Activated CD4-positive, alpha-beta T cell treated with anti-CD3 and anti-CD28 coated beads, Interleukin-2, amount 50 U/mL, for 4 hours (primary cell): ENCODE measurements at regions not wholly inside any gene's neighbourhood (a gene's known extent, or its start where the extent isn't known, plus 50 kb on each side); places are given as distances from the start of the nearest gene placed in this dataset.
"Not testable (repeated sequence)": the region's sequence is repeated elsewhere in the genome, so short reads cannot be mapped to it uniquely, and the experiment has no call there.

Source experiments
- DNase-seq, 2 experiments: peaks; one replicate each; pipeline ENCODE4 v3.0.0-alpha.2; 2020

GRCh38 chr15:45970542-45970941 lies 335.7 kb downstream of the SQOR start:
- DNase-seq: no peak

GRCh38 chr15:45980366-45980765 lies 345.5 kb downstream of the SQOR start:
- no peak for DNase-seq

GRCh38 chr15:45981625-45982024 lies 346.8 kb downstream of the SQOR start:
- no peak for DNase-seq

DNA sequence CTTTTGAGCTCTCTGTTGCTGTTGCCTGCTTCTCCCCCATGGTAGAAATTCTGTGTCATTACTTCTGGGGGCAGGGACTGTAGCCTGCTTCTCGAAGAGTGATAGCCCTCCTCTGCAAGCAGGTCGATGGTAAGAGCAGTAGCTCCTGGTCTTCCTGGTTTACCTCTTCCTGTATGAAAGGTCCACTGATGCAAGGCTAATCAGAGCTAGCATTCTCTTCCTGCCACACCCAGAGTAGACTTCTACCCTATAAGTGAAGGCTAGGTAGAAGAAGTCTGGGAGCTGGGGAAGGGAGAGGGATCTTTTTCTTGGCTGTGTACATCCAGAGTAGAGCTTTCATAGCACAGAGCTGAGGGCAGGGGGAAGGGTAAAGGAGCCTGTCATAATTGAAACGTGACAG lies 357.0 kb downstream of the SQOR start:
- DNase-seq: no peak

DNA sequence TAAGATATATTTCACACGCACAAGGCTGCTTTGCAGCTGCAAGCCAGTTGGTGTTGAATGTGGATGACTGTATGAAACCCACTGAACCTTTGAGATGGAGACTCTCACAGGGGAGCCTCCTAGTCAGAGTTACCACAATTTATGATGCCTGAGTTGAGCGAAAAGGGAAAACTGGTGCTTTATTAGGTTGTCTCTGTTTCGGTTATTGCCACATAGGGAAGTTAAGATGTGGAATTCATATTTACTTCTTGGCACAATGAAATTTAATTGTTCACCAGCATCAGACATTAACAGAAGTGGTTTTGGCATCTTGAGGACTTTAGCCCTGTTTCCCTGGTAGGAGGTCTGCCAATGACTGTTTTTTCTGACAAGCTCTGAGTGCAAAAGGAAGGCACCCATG lies 358.2 kb downstream of the SQOR start:
- DNase-seq: no peak

GRCh38 chr15:45993508-45993907 lies 358.7 kb downstream of the SQOR start:
- no peak for DNase-seq

DNA sequence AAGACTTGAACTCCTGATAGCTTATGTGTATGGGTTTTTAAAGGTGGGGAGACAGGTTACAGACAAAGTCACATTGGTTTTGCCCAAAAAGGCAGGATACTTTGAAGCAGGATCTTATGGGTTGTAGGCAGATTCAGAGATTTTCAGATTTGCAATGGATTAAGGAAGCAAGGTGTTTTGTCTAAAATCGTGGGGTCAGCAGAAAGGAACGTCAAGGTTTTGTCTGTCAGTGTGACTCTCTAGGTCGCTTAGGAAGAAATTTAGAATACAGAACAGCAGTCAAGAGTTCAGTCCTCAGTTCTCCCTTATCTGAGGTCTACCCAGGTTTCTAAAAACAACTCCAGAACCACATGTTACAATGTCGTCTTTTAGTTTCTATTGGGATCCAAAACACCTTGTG lies 361.0 kb downstream of the SQOR start:
- no peak for DNase-seq

- DNase-seq: no peak
Measured at GRCh38 chr15:46014532-46014931, 379.7 kb downstream of the SQOR start.

DNA sequence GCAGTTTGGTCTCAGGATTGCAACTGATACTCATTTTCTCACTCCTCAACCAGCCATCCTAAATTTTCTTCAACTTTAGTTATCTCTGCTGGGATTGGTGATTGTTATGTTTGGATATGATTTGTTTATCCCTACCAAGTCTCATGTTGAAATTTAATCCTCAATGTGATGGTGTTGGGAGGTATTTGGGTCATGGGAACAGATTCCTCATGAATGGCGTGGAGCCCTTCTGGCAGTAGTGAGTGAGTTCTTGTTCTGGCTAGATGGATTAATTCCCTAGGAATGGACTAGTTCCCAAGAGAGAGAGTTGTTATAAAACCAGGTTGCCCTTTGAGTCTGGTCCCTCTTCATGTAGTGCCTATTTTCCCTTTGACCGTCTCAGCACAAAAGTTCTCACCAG lies 399.9 kb downstream of the SQOR start:
- DNase-seq: no peak

DNA sequence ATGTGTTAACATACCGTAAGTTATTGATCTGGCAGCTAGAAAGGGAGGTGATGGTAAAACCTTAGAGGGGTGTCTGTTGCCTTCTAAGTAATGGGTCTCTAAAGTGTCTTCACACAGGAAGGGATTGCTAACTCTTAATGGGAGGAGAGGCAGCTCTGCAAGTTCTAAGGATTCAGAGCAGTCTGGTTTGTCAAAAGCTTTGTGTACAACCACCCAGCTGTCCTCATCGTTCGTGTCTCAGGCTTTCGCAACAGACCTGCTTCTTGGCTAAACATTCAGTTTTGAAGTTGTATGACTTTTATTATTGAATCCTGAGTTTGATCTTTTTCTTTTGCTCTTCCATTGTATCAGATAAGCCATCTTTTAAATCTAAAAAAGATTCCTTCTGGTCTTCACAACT lies 404.9 kb downstream of the SQOR start:
- DNase-seq: no peak

- DNase-seq: no peak
Measured at GRCh38 chr15:46041905-46042304, 407.1 kb downstream of the SQOR start.

- no peak for DNase-seq
Measured at GRCh38 chr15:46059921-46060594, 425.2 kb downstream of the SQOR start.

DNA sequence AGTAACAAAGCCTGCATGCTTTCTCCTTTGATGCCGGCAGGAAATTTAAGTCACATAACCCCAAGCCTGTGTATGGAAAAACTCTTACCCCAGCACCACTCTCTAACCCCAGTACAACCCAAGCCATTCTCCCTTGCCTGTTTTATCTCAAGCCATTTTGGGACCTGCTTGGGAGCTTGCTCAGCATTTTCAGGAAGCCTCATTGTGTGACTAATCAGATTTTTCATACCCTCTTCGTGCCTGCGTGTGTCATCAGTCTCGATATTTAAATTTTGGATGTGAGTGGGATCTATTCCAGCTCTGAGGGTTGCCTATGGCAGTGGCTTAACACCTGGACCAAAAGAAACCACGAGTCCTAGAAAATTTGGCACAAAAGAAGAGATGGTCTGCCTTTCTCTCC lies 426.2 kb downstream of the SQOR start:
- DNase-seq: no peak

DNA sequence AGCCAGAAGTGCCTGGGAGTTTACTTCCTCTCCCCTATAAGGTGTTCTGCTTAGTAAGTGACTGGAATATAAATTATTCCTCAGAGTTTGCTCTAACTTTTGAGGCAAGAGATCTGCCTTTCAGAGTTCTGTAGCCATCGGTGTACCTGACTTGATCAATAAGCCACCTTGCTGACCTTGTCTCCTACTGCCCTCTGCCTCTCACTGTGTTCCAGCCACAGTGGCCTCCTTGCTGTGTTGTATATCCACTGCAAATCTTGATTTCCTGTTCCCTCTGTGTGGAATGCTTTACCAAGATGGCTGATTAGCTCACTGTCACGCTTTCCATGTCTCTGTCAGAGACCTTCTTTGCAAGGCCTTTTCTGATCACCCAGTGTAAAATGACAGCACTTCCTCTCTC lies 442.4 kb downstream of the SQOR start:
- no peak for DNase-seq

DNA sequence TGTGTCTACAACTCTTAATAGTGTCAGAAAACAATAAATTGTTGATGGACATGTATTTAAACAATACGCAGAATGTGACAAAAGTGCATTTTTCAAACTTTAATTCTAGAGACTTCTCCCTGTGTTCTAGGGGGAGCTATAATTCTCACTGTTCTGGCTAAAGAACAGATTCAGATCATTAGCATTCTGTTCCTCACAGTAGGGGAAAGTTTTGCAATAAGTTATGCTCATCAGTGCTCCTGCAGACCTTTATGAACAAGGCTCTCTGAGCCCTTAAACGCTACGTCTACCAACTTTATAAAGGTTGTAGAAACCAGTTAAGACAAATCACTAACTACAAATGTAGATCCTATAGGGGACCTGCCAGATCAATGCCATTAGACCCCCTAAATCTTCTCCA lies 444.2 kb downstream of the SQOR start:
- no peak for DNase-seq

GRCh38 chr15:46080016-46080415 lies 445.2 kb downstream of the SQOR start:
- DNase-seq: no peak

DNA sequence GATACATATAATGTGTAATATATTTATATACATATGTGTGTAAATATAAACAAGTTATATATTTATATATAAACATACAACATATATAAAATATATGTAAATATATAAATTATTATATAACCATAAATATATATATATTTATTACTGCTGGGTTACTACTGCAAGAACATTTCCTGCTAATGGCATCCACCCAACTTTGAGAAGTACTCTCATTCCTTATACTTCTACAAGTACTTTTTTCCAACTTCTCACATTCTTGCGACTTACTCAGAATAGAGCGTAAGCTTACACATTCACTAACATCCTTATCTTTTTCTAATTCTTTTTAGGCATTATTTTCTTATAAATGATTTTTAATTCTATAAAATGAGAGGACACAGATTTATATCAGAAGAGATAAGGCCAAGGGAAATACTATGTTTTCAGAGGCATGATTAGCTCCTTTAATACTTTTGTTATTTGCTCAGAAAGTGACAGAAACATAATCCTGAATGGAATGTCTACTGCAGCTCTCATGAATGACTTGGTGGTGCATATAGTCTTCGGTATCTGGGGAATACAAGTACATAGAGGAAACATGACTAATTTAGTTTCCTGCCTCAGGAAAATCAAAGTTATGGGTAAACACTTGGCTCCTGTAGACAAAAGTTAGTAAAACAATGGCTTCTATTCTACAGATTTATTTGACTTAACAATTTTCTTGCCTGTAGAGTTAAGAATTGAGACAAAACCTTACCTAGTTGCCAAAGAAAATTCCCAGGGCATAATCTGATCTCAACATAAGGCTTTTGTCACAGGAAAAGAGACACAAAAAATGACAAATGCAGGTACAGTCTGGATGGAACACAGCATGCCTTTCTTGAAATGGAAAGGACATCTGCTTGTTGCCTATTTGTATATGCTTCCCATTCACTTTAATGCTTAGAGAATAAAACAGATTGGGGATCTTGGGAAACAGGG lies 453.9 kb downstream of the SQOR start:
- no peak for DNase-seq

- no peak for DNase-seq
Measured at GRCh38 chr15:46089467-46089935, 454.7 kb downstream of the SQOR start.

GRCh38 chr15:46091860-46092450 lies 457.1 kb downstream of the SQOR start:
- DNase-seq: no peak

DNA sequence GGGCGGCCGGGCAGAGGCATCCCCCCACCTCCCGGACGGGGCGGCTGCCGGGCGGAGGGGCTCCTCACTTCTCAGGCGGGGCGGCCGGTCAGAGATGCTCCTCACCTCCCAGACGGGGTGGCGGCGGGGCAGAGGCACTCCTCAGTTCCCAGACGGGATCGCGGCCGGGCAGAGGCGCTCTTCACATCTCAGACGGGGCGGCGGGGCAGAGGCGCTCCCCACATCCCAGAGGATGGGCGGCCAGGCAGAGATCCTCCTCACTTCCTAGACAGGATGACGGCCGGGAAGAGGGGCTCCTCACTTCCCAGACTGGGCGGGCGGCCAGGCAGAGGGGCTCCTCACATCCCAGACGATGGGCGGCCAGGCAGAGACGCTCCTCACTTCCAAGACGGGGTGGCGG lies 463.2 kb downstream of the SQOR start:
- not testable (repeated sequence) for DNase-seq

DNA sequence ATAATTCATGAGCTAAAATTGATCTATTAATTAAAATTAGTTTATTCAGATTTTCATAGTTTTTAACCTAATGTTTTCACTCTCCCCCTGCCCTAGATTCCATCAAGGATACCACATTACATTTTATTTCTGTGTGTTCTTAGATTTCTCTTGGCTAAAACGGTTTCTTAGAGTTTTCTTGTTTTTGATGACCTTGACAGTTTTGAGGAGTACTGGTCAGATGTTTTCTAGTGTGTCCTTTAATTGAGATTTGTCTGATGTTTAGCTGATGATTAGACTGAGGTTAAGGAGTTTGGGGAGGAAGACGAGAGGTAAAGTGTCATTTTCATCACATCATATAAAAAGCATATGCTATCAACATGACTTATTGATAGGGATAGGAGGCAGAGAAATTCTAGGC lies 475.9 kb downstream of the SQOR start:
- no peak for DNase-seq

DNA sequence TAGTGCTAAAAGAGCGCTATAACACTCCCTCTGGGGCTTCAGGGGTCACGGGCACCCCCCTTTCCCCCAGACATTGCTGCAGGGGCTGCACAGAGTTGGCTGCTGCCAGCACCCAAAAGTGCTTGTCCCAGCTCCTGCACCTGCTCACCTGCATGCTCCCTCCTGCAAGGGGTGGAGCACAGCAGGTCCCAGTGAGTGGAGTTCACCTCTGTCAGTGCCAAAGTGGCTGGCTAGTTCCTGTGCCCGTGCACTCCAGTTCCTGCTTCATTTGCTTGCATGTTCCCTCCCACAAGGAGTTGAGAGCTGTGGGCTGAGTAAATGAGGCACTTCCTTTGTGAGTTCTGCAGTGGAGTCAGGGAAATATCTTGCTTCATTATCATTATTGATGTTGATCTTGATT lies 476.9 kb downstream of the SQOR start:
- DNase-seq: no peak

DNA sequence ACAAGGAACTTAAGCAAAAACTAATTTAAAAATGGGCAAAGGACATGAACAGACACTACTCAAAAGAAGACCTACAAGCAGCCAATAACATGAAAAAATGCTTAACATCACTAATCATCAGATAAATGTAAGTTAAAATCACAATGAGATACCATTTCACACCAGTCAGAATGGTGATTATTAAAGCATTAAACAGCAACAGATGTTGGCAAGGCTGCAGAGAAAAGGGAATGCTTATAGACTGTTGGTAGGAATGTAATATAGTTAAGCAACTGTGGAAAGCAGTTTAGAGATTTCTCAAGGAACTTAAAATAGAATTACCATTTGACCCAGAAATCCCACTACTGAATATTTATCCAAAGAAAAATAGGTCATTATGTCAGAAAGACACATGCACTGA lies 482.2 kb downstream of the SQOR start:
- DNase-seq: no peak

GRCh38 chr15:46120713-46121112 lies 485.9 kb downstream of the SQOR start:
- no peak for DNase-seq
